Neuron (in vitro differentiated cells): ENCODE measurements at regions not wholly inside any gene's neighbourhood (a gene's known extent, or its start where the extent isn't known, plus 50 kb on each side); places are given as distances from the start of the nearest gene placed in this dataset.

ENCODE experiments used
- H2AFZ ChIP-seq: one replicate; pipeline ENCODE4 v1.6.1; 2013; ENCODE audit warnings: low read depth, mild to moderate bottlenecking, inconsistent platforms, low read length, moderate library complexity
- H3K27me3 ChIP-seq: one replicate; pipeline ENCODE4 v1.6.1; 2013; ENCODE audit warnings: low read length; ENCODE audit not compliant: insufficient read depth
- H3K36me3 ChIP-seq: one replicate; pipeline ENCODE4 v1.6.1; 2013; ENCODE audit warnings: low read length; ENCODE audit not compliant: insufficient read depth
- H3K4me1 ChIP-seq: one replicate; pipeline ENCODE4 v1.6.1; 2013; ENCODE audit warnings: low read length; ENCODE audit not compliant: insufficient read depth
- H3K4me3 ChIP-seq: 2 replicates; pipeline ENCODE4 v1.5.1; 2013; ENCODE audit warnings: mild to moderate bottlenecking, low read length, moderate library complexity
- H3K9me3 ChIP-seq: one replicate; pipeline ENCODE4 v1.6.1; 2013; ENCODE audit warnings: low read length

DNA sequence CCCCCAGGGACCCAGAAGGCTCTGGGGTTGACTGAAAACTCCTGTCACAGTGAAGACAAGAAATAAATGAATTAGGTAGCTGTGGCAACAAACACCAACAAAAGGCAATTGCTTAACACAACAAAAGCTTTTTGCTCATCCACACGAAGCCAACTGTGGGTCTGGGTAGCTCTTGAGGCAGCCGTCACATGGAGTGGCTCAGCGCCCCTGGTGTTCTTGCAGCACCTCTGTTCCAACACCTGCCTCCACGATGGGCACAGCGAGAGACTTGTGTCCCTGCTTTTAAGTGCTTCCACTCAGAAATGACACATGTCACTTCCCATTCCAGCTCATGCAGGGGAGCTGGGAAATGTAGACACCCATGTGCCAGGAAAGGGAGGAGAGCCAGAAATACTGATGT lies 364.5 kb upstream of the DUSP10 start:
- H3K4me3 ChIP-seq: no peak overlapping the region
- no peaks in the 10 kb centered on the region for H3K27me3 ChIP-seq
- no peaks in the 10 kb centered on the region for H3K4me1 ChIP-seq
- no peaks in the 10 kb centered on the region for H3K36me3 ChIP-seq
- H3K9me3 ChIP-seq: no peaks in the 10 kb centered on the region
- no peak overlapping the region for H2AFZ ChIP-seq

DNA sequence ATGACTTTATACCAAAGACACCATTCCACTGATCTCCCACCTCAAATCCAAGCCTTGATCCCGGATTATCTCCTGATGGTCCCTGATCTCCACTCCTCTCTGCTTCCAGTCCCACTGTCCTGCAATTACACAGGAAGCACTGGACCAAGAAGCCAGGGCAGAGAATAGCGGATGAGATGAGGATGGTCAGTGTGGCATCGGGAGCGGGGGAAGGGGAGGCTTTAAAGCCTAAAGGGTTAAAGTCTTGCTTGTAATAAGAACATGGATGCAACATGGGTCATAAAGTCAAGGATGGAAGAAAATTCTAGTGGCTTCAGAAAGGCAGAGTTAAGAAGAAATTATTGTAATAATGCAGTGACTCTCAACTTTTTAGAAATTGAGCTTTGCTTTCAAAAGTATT lies 364.0 kb upstream of the DUSP10 start:
- H3K4me1 ChIP-seq: no peaks in the 10 kb centered on the region
- H2AFZ ChIP-seq: no peak overlapping the region
- H3K9me3 ChIP-seq: no peaks in the 10 kb centered on the region
- no peak overlapping the region for H3K4me3 ChIP-seq
- H3K36me3 ChIP-seq: no peaks in the 10 kb centered on the region
- H3K27me3 ChIP-seq: no peaks in the 10 kb centered on the region

GRCh38 chr1:222105393-222105737 lies 363.5 kb upstream of the DUSP10 start:
- H3K4me3 ChIP-seq: no peak overlapping the region
- no peaks in the 10 kb centered on the region for H3K4me1 ChIP-seq
- H3K27me3 ChIP-seq: no peaks in the 10 kb centered on the region
- no peaks in the 10 kb centered on the region for H3K36me3 ChIP-seq
- H2AFZ ChIP-seq: no peak overlapping the region
- H3K9me3 ChIP-seq: no peaks in the 10 kb centered on the region

DNA sequence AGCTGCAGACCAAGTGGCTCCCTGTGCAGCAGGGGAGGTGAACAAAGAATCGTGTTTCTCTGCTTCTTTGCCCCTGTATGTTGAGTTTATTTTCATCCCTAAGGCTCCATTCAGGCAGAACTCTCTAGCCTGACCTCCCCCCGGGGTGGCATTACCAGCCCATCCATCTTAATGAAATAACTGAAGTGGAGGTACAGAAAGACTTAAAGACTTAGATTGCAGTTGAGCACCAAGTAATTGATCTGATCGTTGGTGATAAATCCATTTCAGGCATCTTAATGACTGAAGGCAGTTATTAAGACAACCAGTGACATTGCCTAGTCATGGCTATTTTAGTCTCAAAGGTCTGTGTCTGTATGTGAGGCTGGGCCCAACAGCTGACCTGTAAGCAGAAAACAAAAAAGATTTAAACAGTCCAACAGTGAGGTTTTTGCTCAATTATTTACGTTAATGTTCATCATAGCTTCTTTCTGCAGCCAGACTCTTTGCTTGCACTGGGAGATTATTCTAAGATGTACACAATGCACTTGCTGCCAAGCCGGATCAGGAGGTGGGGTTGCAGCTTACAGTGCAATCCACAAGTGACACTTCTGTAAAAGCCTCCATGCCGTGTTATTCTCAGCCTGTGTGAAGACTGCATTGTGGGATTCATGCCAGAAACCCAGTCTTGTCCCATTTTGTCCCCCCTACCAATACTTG lies 363.0 kb upstream of the DUSP10 start:
- H3K36me3 ChIP-seq: no peaks in the 10 kb centered on the region
- no peak overlapping the region for H2AFZ ChIP-seq
- H3K4me1 ChIP-seq: no peaks in the 10 kb centered on the region
- no peak overlapping the region for H3K4me3 ChIP-seq
- H3K27me3 ChIP-seq: no peaks in the 10 kb centered on the region
- H3K9me3 ChIP-seq: no peaks in the 10 kb centered on the region

- Histone ChIP-seq H3K9me3 (no peaks in the 10 kb centered on the region), H3K36me3 (no peaks in the 10 kb centered on the region), H3K27me3 (no peaks in the 10 kb centered on the region), H2AFZ (no peak overlapping the region), H3K4me1 (no peaks in the 10 kb centered on the region), H3K4me3 (no peak overlapping the region)
These were observed 362.2 kb upstream of the DUSP10 start for GRCh38 chr1:222104097-222104496.

GRCh38 chr1:222099746-222100145 lies 357.9 kb upstream of the DUSP10 start:
- no peak overlapping the region for H3K4me3 ChIP-seq
- H3K9me3 ChIP-seq: no peaks in the 10 kb centered on the region
- H3K4me1 ChIP-seq: no peaks in the 10 kb centered on the region
- H3K36me3 ChIP-seq: no peaks in the 10 kb centered on the region
- no peak overlapping the region for H2AFZ ChIP-seq
- H3K27me3 ChIP-seq: no peaks in the 10 kb centered on the region

DNA sequence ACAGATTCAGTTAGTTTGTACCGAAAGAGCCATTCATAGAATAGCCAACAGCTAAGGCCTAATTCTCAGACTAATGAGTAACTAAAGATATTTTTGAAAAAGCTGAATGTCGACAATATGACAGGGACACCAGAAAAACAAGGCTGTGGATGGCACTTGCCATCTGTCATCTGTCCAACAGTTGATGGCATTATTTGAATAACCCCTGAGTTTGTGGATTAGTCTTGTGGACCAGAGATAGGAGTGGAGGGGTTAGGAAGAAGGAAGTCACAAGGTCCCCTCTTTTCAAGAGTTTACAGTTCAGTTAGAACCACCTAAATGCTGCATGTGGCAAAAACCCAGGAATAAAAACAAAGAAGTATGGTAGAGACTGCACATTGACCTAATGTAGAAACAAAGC lies 356.5 kb upstream of the DUSP10 start:
- H3K9me3 ChIP-seq: no peaks in the 10 kb centered on the region
- no peak overlapping the region for H2AFZ ChIP-seq
- H3K27me3 ChIP-seq: no peaks in the 10 kb centered on the region
- H3K36me3 ChIP-seq: no peaks in the 10 kb centered on the region
- no peaks in the 10 kb centered on the region for H3K4me1 ChIP-seq
- no peak overlapping the region for H3K4me3 ChIP-seq

DNA sequence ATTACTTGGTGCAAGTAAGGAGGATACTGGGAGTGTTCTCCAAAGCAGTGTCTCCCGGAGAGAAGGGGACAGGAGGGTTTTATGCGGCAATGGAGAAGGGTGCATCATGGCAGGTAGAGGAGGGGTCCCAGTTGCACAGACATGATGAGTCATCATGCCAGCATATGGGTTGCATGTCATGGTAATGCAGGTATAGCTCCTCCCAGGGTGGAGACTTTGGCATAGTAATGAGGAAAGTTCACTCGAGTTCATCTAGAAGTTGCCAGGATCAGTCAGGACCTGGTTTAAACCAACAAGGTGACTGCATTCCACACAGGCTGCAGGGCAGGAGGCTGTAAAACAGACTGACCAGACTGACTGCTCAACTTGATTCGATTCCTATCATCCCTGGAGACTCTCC lies 355.7 kb upstream of the DUSP10 start:
- Histone ChIP-seq H3K4me1 (no peaks in the 10 kb centered on the region), H3K4me3 (no peak overlapping the region), H2AFZ (no peak overlapping the region), H3K9me3 (no peaks in the 10 kb centered on the region), H3K36me3 (no peaks in the 10 kb centered on the region), H3K27me3 (no peaks in the 10 kb centered on the region)

DNA sequence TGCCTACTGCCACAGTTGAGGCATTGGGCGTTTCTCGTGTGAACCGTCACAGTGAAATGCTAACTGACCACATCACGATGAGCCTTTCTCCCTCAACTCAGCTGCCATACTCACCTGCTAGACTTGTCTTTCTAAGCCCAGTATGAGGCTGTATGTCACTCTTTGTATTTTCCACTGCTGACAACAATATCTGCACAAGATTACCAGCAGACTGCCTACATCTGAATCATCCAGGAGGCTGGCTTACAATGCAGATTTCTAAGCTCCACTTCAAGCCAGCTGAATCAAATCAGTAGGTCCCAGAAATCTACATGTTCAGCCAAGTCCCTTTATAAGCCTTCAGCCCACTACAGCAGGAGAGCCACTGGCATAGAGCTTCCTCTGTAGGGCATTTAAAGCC lies 355.0 kb upstream of the DUSP10 start:
- no peaks in the 10 kb centered on the region for H3K36me3 ChIP-seq
- H3K4me1 ChIP-seq: no peaks in the 10 kb centered on the region
- H3K4me3 ChIP-seq: no peak overlapping the region
- no peak overlapping the region for H2AFZ ChIP-seq
- no peaks in the 10 kb centered on the region for H3K27me3 ChIP-seq
- H3K9me3 ChIP-seq: no peaks in the 10 kb centered on the region

DNA sequence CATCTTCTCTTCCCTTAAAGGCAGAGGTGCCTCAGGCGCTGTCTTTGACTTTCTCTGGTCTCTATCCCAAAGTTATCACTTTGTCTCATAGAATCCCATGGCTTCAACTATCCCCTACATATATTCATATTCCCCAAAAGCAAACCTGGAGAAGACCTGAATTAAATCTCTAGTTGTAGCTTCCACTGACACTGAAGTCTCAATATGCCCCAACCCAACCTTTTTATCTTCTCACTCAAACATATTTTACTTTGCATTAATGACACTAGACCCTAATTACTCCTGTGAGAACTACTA lies 354.5 kb upstream of the DUSP10 start:
- Histone ChIP-seq H3K36me3 (no peaks in the 10 kb centered on the region), H3K4me1 (no peaks in the 10 kb centered on the region)

GRCh38 chr1:222095606-222096475 lies 354.0 kb upstream of the DUSP10 start:
- no peaks in the 10 kb centered on the region for H3K36me3 ChIP-seq
- no peaks in the 10 kb centered on the region for H3K27me3 ChIP-seq
- no peak overlapping the region for H3K4me3 ChIP-seq
- no peaks in the 10 kb centered on the region for H3K4me1 ChIP-seq
- H3K9me3 ChIP-seq: no peaks in the 10 kb centered on the region
- H2AFZ ChIP-seq: no peak overlapping the region

More for the DNA sequence above, 354.5 kb upstream of the DUSP10 start:
- Histone ChIP-seq H3K4me3 (no peak overlapping the region), H2AFZ (no peak overlapping the region), H3K27me3 (no peaks in the 10 kb centered on the region), H3K9me3 (no peaks in the 10 kb centered on the region)

DNA sequence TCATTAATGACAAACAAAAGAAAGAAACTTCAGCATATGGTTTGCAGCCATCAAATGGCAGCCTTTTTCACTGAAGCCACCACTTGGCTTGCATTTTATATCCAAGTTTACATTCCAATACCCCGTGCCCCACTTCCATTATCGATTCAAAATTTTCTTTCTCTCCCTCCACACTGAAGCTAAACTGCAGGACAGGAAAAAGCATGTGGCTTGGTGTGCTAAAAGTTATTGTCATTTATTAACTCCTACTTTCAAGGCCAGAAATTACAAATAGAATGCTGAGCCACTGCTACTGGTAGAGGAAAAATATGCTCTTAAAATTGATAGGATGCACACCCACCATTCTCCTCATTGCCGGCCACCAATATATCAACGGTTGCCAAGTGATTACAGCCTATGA lies 351.6 kb upstream of the DUSP10 start:
- Histone ChIP-seq H3K4me1 (no peaks in the 10 kb centered on the region), H3K36me3 (no peaks in the 10 kb centered on the region), H3K9me3 (no peaks in the 10 kb centered on the region), H2AFZ (no peak overlapping the region), H3K27me3 (no peaks in the 10 kb centered on the region), H3K4me3 (no peak overlapping the region)

- no peaks in the 10 kb centered on the region for H3K36me3 ChIP-seq
- no peak overlapping the region for H2AFZ ChIP-seq
These were observed 348.2 kb upstream of the DUSP10 start for GRCh38 chr1:222090103-222090502.

More at GRCh38 chr1:222090103-222090502, 348.2 kb upstream of the DUSP10 start:
- H3K27me3 ChIP-seq: no peaks in the 10 kb centered on the region
- no peak overlapping the region for H3K4me3 ChIP-seq
- no peaks in the 10 kb centered on the region for H3K4me1 ChIP-seq
- H3K9me3 ChIP-seq: no peaks in the 10 kb centered on the region
